Chondrocyte (in vitro differentiated cells): ENCODE measurements at regions not wholly inside any gene's neighbourhood (a gene's known extent, or its start where the extent isn't known, plus 50 kb on each side); places are given as distances from the start of the nearest gene placed in this dataset. TPM values are rescaled to one million over a fixed set of nuclear protein-coding genes. Genes with fewer than 3 reads are reported as not detected.
"Not testable (repeated sequence)": the region's sequence is repeated elsewhere in the genome, so short reads cannot be mapped to it uniquely, and the experiment has no call there.

Experiments
- DNase-seq: peaks from one replicate; pipeline ENCODE4 v3.0.0; 2021; ENCODE audit warnings: mixed read lengths, low spot score
- H3K27ac Mint-ChIP-seq: one replicate; pipeline ENCODE4 v1.8.0; 2021; ENCODE audit warnings: mild to moderate bottlenecking, moderate library complexity, mixed read lengths; ENCODE audit not compliant: unreplicated experiment
- H3K27me3 Mint-ChIP-seq: 2 replicates; pipeline ENCODE4 v1.8.0; 2021; ENCODE audit warnings: low read depth, mixed read lengths
- H3K36me3 Mint-ChIP-seq: 2 replicates; pipeline ENCODE4 v1.8.0; 2021; ENCODE audit warnings: low read depth, mixed read lengths
- H3K4me1 Mint-ChIP-seq: 2 replicates; pipeline ENCODE4 v1.8.0; 2021; ENCODE audit warnings: low read depth, mild to moderate bottlenecking, mixed read lengths
- H3K4me3 Mint-ChIP-seq: one replicate; pipeline ENCODE4 v1.8.0; 2021; ENCODE audit warnings: mild to moderate bottlenecking, moderate library complexity, mixed read lengths; ENCODE audit not compliant: unreplicated experiment
- H3K9me3 Mint-ChIP-seq: 2 replicates; pipeline ENCODE4 v1.8.0; 2021; ENCODE audit warnings: low read depth, mixed read lengths
- microRNA-seq: library from miRNA; unstranded; fragments of <30 nt; microRNA quantifications from one replicate; pipeline ENCODE4 v1.2.0, GENCODE V29; 2020; ENCODE audit warnings: borderline number of aligned reads
- TF ChIP-seq, protein P1 (sequence below): fragments of 200-600 bp; sonication (generic); IDR thresholded peaks from 2 replicates; pipeline ENCODE4 v1.5.0; 2021; ENCODE audit warnings: antibody characterized with exemption, mild to moderate bottlenecking, moderate library complexity

- TF ChIP-seq, protein P1, sequence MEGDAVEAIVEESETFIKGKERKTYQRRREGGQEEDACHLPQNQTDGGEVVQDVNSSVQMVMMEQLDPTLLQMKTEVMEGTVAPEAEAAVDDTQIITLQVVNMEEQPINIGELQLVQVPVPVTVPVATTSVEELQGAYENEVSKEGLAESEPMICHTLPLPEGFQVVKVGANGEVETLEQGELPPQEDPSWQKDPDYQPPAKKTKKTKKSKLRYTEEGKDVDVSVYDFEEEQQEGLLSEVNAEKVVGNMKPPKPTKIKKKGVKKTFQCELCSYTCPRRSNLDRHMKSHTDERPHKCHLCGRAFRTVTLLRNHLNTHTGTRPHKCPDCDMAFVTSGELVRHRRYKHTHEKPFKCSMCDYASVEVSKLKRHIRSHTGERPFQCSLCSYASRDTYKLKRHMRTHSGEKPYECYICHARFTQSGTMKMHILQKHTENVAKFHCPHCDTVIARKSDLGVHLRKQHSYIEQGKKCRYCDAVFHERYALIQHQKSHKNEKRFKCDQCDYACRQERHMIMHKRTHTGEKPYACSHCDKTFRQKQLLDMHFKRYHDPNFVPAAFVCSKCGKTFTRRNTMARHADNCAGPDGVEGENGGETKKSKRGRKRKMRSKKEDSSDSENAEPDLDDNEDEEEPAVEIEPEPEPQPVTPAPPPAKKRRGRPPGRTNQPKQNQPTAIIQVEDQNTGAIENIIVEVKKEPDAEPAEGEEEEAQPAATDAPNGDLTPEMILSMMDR: no peak
- Mint-ChIP-seq H3K4me3 (no peak overlapping the region), H3K36me3 (peaks cover 5% of the 10 kb centered on the region), H3K27me3 (no peaks in the 10 kb centered on the region), H3K4me1 (peaks cover 2% of the 10 kb centered on the region), H3K27ac (no peak overlapping the region), H3K9me3 (peaks cover 40% of the 10 kb centered on the region)
- no peak for DNase-seq
Measured at GRCh38 chrX:77346859-77347258, 100.3 kb upstream of the FGF16 start.

- DNase-seq: no peak
- Mint-ChIP-seq H3K9me3 (peaks cover 43% of the 10 kb centered on the region), H3K27ac (no peak overlapping the region)
Measured at GRCh38 chrX:77347572-77347971, 99.6 kb upstream of the FGF16 start.

GRCh38 chrX:77389891-77390290, 57.3 kb upstream of the FGF16 start:
- Mint-ChIP-seq H3K27me3 (peaks cover 7% of the 10 kb centered on the region), H3K36me3 (peaks cover 2% of the 10 kb centered on the region), H3K27ac (no peak overlapping the region), H3K4me1 (no peaks in the 10 kb centered on the region), H3K4me3 (no peak overlapping the region), H3K9me3 (peaks cover 48% of the 10 kb centered on the region)
- TF ChIP-seq, protein P1: no peak
- no peak for DNase-seq

More at GRCh38 chrX:77347572-77347971, 99.6 kb upstream of the FGF16 start:
- H3K4me1 Mint-ChIP-seq: peaks cover 2% of the 10 kb centered on the region
- H3K36me3 Mint-ChIP-seq: peaks cover 5% of the 10 kb centered on the region
- TF ChIP-seq, protein P1: no peak
- H3K4me3 Mint-ChIP-seq: no peak overlapping the region
- H3K27me3 Mint-ChIP-seq: no peaks in the 10 kb centered on the region

GRCh38 chrX:77390365-77390764, 56.8 kb upstream of the FGF16 start:
- H3K27me3 Mint-ChIP-seq, DNase-seq, H3K4me3 Mint-ChIP-seq, H3K27ac Mint-ChIP-seq, H3K36me3 Mint-ChIP-seq, H3K4me1 Mint-ChIP-seq: not testable (repeated sequence)
- H3K9me3 Mint-ChIP-seq: peaks cover 50% of the 10 kb centered on the region

DNA sequence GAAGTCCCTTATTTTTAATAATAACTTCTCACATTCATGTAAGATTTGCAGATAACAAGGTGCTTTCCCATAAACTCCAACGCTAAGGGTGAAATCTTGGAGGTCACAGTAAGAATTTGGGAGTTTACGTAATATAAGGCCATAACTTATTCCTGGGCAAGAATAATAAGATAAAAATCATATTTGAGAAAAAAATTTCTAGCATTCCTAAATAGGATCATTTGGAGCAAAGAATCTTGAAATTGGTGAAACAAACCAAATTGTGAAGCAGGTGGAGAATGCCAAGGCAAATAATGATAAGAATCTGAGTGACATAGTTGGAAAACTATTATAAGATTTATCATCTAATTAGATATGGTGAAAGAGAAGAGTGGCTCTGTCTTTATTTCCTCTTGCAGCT, 50.4 kb upstream of the FGF16 start:
- no peaks in the 10 kb centered on the region for H3K36me3 Mint-ChIP-seq
- no peak overlapping the region for H3K27ac Mint-ChIP-seq
- peaks cover 4% of the 10 kb centered on the region for H3K27me3 Mint-ChIP-seq
- no peak overlapping the region for H3K4me3 Mint-ChIP-seq
- H3K9me3 Mint-ChIP-seq: peaks cover 32% of the 10 kb centered on the region
- TF ChIP-seq, protein P1: no peak
- no peaks in the 10 kb centered on the region for H3K4me1 Mint-ChIP-seq
- DNase-seq: no peak

Small RNA genes lying in the stretch of these regions (microRNA-seq; reads per million reads assigned to microRNA genes)
- gene MIR325 (not detected), gene MIR384 (not detected)
